BLaER1 treated with 17β-estradiol and CSF1 and Interleukin-3, amounts not matched to agents 10 nM and 100 nM (cell line): ENCODE measurements at regions not wholly inside any gene's neighbourhood (a gene's known extent, or its start where the extent isn't known, plus 50 kb on each side); places are given as distances from the start of the nearest gene placed in this dataset.
"Not testable (repeated sequence)": the region's sequence is repeated elsewhere in the genome, so short reads cannot be mapped to it uniquely, and the experiment has no call there.

Experiments used
- H3K27ac ChIP-seq, 11 experiments: shearing (Covaris generic); formaldehyde crosslinking; 2 replicates each; pipeline ENCODE4 v1.8.1; 2022
- H3K27me3 ChIP-seq, 11 experiments: shearing (Covaris generic); formaldehyde crosslinking; 2 replicates each; pipeline ENCODE4 v1.8.1; 2022
- H3K36me3 ChIP-seq, 11 experiments: shearing (Covaris generic); formaldehyde crosslinking; 2 replicates each; pipeline ENCODE4 v1.8.1; 2022
- H3K4me1 ChIP-seq, 10 experiments: shearing (Covaris generic); formaldehyde crosslinking; 2 replicates each; pipeline ENCODE4 v1.8.1; 2022
- H3K4me2 ChIP-seq, 11 experiments: shearing (Covaris generic); formaldehyde crosslinking; 2 replicates each; pipeline ENCODE4 v1.8.1; 2022
- H3K4me3 ChIP-seq, 10 experiments: shearing (Covaris generic); formaldehyde crosslinking; 2 replicates each; pipeline ENCODE4 v1.8.1; 2022
- H3K9ac ChIP-seq, 11 experiments: shearing (Covaris generic); formaldehyde crosslinking; 2 replicates each; pipeline ENCODE4 v1.8.1; 2022
- H3K9me3 ChIP-seq, 11 experiments: shearing (Covaris generic); formaldehyde crosslinking; replicated peaks in 1 of 11; 2 replicates each; pipeline ENCODE4 v1.8.1; 2022
- H4K20me1 ChIP-seq, 11 experiments: shearing (Covaris generic); formaldehyde crosslinking; 2 replicates each; pipeline ENCODE4 v1.8.1; 2022
- Cebpa-rat ChIP-seq, 11 experiments: shearing (Covaris generic); IDR thresholded peaks; 2 replicates each; pipeline ENCODE4 v1.8.1; 2022

GRCh38 chr9:82127465-82127864 lies 138.9 kb downstream of the SPATA31D1 start:
- H3K27ac ChIP-seq, result peak overlapping the region in 5 of 11 experiments; percentile 46 to 69 (median 63); a peak in 8 of 22 replicates
- TF ChIP-seq Cebpa-rat (IDR thresholded peaks at IDR 0.05), result no peak

DNA sequence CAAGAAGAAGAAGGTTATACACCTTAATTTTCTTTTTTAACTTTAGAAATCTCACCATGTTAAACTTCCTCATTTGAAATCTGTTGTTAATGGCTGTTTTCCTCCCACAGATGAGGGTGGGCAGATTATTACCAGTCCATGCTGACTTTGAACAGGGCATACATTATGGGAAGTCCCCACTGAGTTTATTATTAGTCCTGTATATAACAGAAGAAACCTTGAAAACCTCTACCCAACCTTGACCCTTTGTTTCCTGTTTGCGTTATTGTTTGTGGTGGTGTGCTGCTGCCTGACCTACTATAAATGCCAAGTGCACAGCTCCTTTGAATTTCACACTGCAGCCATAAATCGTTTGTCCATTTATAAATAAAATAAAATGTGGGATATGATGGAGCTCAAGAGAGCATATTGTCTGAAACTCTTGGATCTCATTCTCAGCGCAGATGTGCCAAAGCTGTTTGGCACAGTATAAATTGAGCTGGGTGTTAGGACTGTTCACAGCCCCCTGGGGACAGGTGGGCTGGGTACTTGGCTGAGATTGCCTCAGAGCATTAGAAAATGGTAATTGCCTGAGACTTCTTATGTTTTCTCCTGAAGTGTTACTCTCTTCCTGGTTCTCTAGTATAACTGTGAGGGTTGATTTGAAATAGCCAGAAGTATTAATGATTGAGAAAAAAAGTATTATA lies 139.6 kb downstream of the SPATA31D1 start:
- Histone ChIP-seq H3K4me1 (peaks cover 18 to 47% (median 32%) of the 10 kb centered on the region in 10 experiments), H3K27ac (peak overlapping the region in 8 of 11 experiments; percentile 26 to 69 (median 54); a peak in 13 of 22 replicates), H3K9me3 (peaks cover 0 to 14% (median 0%) of the 10 kb centered on the region in 11 experiments; a peak in 4 of 22 replicates), H3K36me3 (no peaks in the 10 kb centered on the region), H4K20me1 (no peaks in the 10 kb centered on the region), H3K4me3 (peak overlapping the region in 1 of 10 experiments; percentile 20; a peak in 1 of 20 replicates), H3K4me2 (peak overlapping the region; percentile 34 to 80 (median 67)), H3K9ac (peak overlapping the region in 2 of 11 experiments; percentile 27 to 36; a peak in 2 of 22 replicates), H3K27me3 (no peaks in the 10 kb centered on the region)
- peak in 1 of 11 experiments; percentile 48; a peak in 1 of 22 replicates for TF ChIP-seq Cebpa-rat (IDR thresholded peaks at IDR 0.05)

More at GRCh38 chr9:82127465-82127864, 138.9 kb downstream of the SPATA31D1 start:
- no peaks in the 10 kb centered on the region for H4K20me1 ChIP-seq
- H3K9me3 ChIP-seq, result peaks cover 0 to 14% (median 0%) of the 10 kb centered on the region in 11 experiments; a peak in 4 of 22 replicates
- H3K27me3 ChIP-seq, result no peaks in the 10 kb centered on the region
- no peak overlapping the region for H3K4me3 ChIP-seq
- H3K4me2 ChIP-seq, result peak overlapping the region; percentile 34 to 80 (median 67); a peak in 19 of 22 replicates
- H3K36me3 ChIP-seq, result no peaks in the 10 kb centered on the region
- peak overlapping the region in 1 of 11 experiments; percentile 11; a peak in 1 of 22 replicates for H3K9ac ChIP-seq
- peaks cover 18 to 47% (median 32%) of the 10 kb centered on the region in 10 experiments for H3K4me1 ChIP-seq

GRCh38 chr9:82129708-82130107 lies 141.1 kb downstream of the SPATA31D1 start:
- Histone ChIP-seq H3K9ac (no peak overlapping the region), H3K9me3 (peaks cover 0 to 14% (median 0%) of the 10 kb centered on the region in 11 experiments; a peak in 4 of 22 replicates), H4K20me1 (no peaks in the 10 kb centered on the region), H3K4me1 (peaks cover 18 to 47% (median 32%) of the 10 kb centered on the region in 10 experiments), H3K4me3 (no peak overlapping the region), H3K36me3 (no peaks in the 10 kb centered on the region), H3K27me3 (no peaks in the 10 kb centered on the region), H3K4me2 (0 out of 22 replicates have a peak overlapping the region, but pooled peaks of 1 of the 11 experiments have one; percentile 76), H3K27ac (0 out of 22 replicates have a peak overlapping the region, but pooled peaks of 1 of the 11 experiments have one; percentile 65)
- no peak for TF ChIP-seq Cebpa-rat (IDR thresholded peaks at IDR 0.05)

DNA sequence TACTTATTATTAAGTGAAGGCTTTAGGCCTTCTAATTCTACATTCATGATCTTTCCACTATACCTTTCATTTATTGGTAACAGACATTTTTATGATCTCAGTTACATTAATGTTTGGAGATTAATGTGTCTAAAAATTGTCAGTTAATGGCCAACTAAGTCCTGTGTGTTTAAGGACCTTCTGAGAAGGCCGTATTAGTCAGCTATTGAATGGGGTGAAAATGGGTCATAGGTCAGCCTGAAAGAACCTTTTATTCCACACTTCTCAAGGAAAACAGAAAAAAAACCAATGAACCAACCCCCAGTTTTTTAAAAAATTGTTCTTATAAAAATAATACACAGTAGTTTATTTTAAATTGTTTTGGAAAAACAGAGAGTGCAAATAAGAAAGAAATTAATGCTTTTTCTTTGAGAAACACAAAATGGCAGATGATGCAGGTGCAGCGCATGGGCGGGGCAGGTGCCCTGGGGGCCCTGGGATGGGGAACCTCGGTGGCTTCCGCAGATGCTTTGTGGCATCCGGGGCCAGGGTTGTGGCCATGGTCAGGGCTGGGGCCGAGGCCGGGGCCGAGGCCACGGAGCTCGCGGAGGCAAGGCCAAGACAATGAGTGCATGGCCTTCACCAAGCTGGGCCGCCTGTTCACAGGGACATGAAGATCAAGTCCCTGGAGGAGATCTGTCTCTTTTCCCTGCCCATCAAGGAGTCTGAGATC lies 141.9 kb downstream of the SPATA31D1 start:
- Histone ChIP-seq H3K27ac (no peak overlapping the region), H3K27me3 (no peaks in the 10 kb centered on the region), H3K36me3 (no peaks in the 10 kb centered on the region), H3K9ac (no peak overlapping the region), H3K9me3 (peaks cover 0 to 16% (median 3%) of the 10 kb centered on the region in 11 experiments; a peak in 10 of 22 replicates), H3K4me1 (peaks cover 18 to 41% (median 32%) of the 10 kb centered on the region in 10 experiments), H4K20me1 (no peaks in the 10 kb centered on the region), H3K4me3 (no peak overlapping the region), H3K4me2 (no peak overlapping the region)
- TF ChIP-seq Cebpa-rat (IDR thresholded peaks at IDR 0.05), result no peak

GRCh38 chr9:82131072-82131471 lies 142.5 kb downstream of the SPATA31D1 start:
- no peak for TF ChIP-seq Cebpa-rat (IDR thresholded peaks at IDR 0.05)

GRCh38 chr9:82132024-82132423 lies 143.5 kb downstream of the SPATA31D1 start:
- H3K4me3 ChIP-seq, result no peak overlapping the region
- no peak overlapping the region for H3K27ac ChIP-seq
- H3K4me2 ChIP-seq, result no peak overlapping the region
- no peaks in the 10 kb centered on the region for H4K20me1 ChIP-seq
- no peaks in the 10 kb centered on the region for H3K36me3 ChIP-seq
- peaks cover 5 to 23% (median 10%) of the 10 kb centered on the region in 11 experiments; a peak in 15 of 22 replicates for H3K9me3 ChIP-seq
- no peak for TF ChIP-seq Cebpa-rat (IDR thresholded peaks at IDR 0.05)
- H3K27me3 ChIP-seq, result no peaks in the 10 kb centered on the region
- H3K9ac ChIP-seq, result no peak overlapping the region
- peaks cover 16 to 26% (median 22%) of the 10 kb centered on the region in 10 experiments for H3K4me1 ChIP-seq

More at GRCh38 chr9:82131072-82131471, 142.5 kb downstream of the SPATA31D1 start:
- Histone ChIP-seq H3K27me3 (no peaks in the 10 kb centered on the region), H3K9ac (no peak overlapping the region), H4K20me1 (no peaks in the 10 kb centered on the region), H3K4me2 (no peak overlapping the region), H3K4me3 (no peak overlapping the region), H3K9me3 (peaks cover 5 to 22% (median 9%) of the 10 kb centered on the region in 11 experiments; a peak in 15 of 22 replicates), H3K4me1 (peaks cover 18 to 35% (median 28%) of the 10 kb centered on the region in 10 experiments), H3K36me3 (no peaks in the 10 kb centered on the region), H3K27ac (no peak overlapping the region)

- Histone ChIP-seq H3K9me3 (peaks cover 5 to 23% (median 10%) of the 10 kb centered on the region in 11 experiments; a peak in 15 of 22 replicates), H3K36me3 (no peaks in the 10 kb centered on the region), H3K9ac (no peak overlapping the region), H3K4me3 (no peak overlapping the region), H3K27ac (no peak overlapping the region), H4K20me1 (no peaks in the 10 kb centered on the region), H3K4me2 (no peak overlapping the region), H3K4me1 (peaks cover 0 to 6% (median 3%) of the 10 kb centered on the region in 10 experiments; a peak in 17 of 20 replicates), H3K27me3 (no peaks in the 10 kb centered on the region)
- no peak for TF ChIP-seq Cebpa-rat (IDR thresholded peaks at IDR 0.05)
Measured at GRCh38 chr9:82134010-82134409, 145.4 kb downstream of the SPATA31D1 start.

DNA sequence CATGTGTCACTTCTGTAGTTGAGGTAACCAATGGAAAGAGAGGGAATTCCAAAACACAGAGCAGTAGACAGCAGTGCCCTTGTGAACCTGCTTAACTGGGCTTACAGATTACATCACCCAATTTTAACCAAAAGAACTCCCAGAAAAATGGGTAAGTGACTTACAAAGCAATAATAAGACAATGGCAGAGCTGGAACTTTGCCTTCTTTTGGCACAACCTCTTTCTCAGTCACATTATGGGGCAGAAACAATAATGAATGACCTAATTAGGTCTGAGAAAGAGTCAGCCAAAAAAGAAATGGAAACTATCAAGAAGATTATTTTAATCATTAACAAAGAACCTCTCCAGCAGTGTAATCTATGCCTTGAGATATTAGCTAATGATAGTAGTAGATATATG lies 146.5 kb downstream of the SPATA31D1 start:
- Histone ChIP-seq H3K4me3 (no peak overlapping the region), H4K20me1 (no peaks in the 10 kb centered on the region), H3K9me3 (peaks cover 5 to 21% (median 10%) of the 10 kb centered on the region in 11 experiments; a peak in 15 of 22 replicates), H3K4me2 (no peak overlapping the region), H3K9ac (no peak overlapping the region), H3K36me3 (no peaks in the 10 kb centered on the region), H3K27me3 (no peaks in the 10 kb centered on the region), H3K27ac (no peak overlapping the region), H3K4me1 (no peaks in the 10 kb centered on the region)
- TF ChIP-seq Cebpa-rat (IDR thresholded peaks at IDR 0.05), result no peak

- H3K4me2 ChIP-seq, H3K4me1 ChIP-seq, H3K36me3 ChIP-seq, H3K4me3 ChIP-seq, H3K27me3 ChIP-seq, H3K27ac ChIP-seq, H3K9ac ChIP-seq, H4K20me1 ChIP-seq: not testable (repeated sequence)
- peaks cover 7 to 15% (median 10%) of the 10 kb centered on the region in 11 experiments; a peak in 16 of 22 replicates for H3K9me3 ChIP-seq
Measured at GRCh38 chr9:82138081-82138480, 149.5 kb downstream of the SPATA31D1 start.
